ENCODE measurements at regions not wholly inside any gene's neighbourhood (a gene's known extent, or its start where the extent isn't known, plus 50 kb on each side); places are given as distances from the start of the nearest gene placed in this dataset.

DNA sequence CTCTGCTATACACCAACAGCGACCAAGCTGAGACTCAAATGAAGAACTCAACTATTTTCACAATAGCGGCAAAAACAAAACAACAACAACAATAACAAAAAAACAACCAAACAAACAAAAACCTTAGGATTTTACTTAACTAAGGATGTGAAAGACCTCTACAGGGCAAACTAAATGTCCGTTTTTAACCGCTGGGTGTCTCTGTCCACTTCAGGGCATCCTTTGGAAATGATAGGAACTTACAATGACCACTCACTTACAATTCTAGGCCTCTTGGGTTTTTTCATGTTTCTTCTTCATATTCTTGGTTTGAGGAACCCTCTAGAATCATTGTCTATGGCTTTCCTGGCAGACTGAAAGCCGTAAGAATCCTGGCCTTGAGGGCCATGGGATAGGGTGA, 134.0 kb upstream of the FAM78B start:
- Histone ChIP-seq H3K27me3 (ENCODE audit: insufficient read depth, low read depth) (peaks cover 15% of the 10 kb centered on the region), H3K4me2 (no peak overlapping the region), H3K36me3 (ENCODE audit: low read depth) (no peaks in the 10 kb centered on the region), H4K20me1 (ENCODE audit: insufficient read depth) (no peaks in the 10 kb centered on the region), H3F3A (ENCODE audit: insufficient read depth, low read depth) (no peaks in the 10 kb centered on the region), H3K9me2 (ENCODE audit: insufficient read depth) (no peaks in the 10 kb centered on the region), H3K79me2 (ENCODE audit: low read depth) (no peaks in the 10 kb centered on the region), H2AFZ (no peak overlapping the region), H3K9me3 (ENCODE audit: insufficient read depth, low read depth) (no peaks in the 10 kb centered on the region), H3K4me1 (replicated peaks; ENCODE audit: insufficient read depth) (no peaks in the 10 kb centered on the region), H3K27ac (no peak overlapping the region), H3K4me3 (no peak overlapping the region)
- no peak for TF ChIP-seq EZH2 (IDR thresholded peaks at IDR 0.05; ENCODE audit: low read depth)
- TF ChIP-seq, protein P1, sequence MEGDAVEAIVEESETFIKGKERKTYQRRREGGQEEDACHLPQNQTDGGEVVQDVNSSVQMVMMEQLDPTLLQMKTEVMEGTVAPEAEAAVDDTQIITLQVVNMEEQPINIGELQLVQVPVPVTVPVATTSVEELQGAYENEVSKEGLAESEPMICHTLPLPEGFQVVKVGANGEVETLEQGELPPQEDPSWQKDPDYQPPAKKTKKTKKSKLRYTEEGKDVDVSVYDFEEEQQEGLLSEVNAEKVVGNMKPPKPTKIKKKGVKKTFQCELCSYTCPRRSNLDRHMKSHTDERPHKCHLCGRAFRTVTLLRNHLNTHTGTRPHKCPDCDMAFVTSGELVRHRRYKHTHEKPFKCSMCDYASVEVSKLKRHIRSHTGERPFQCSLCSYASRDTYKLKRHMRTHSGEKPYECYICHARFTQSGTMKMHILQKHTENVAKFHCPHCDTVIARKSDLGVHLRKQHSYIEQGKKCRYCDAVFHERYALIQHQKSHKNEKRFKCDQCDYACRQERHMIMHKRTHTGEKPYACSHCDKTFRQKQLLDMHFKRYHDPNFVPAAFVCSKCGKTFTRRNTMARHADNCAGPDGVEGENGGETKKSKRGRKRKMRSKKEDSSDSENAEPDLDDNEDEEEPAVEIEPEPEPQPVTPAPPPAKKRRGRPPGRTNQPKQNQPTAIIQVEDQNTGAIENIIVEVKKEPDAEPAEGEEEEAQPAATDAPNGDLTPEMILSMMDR (conservative IDR thresholded peaks at IDR 0.05) = no peak
- ChIA-PET CTCF (no interaction called here), POLR2A (ENCODE audit: unreplicated experiment) (no interaction called here)
- DNase-seq = no peak
- no TSS peak for BruUV-seq (replicated peaks)
- intact Hi-C loops (cut with micrococcal nuclease; ENCODE audit: unreplicated experiment) = no loop called here

DNA sequence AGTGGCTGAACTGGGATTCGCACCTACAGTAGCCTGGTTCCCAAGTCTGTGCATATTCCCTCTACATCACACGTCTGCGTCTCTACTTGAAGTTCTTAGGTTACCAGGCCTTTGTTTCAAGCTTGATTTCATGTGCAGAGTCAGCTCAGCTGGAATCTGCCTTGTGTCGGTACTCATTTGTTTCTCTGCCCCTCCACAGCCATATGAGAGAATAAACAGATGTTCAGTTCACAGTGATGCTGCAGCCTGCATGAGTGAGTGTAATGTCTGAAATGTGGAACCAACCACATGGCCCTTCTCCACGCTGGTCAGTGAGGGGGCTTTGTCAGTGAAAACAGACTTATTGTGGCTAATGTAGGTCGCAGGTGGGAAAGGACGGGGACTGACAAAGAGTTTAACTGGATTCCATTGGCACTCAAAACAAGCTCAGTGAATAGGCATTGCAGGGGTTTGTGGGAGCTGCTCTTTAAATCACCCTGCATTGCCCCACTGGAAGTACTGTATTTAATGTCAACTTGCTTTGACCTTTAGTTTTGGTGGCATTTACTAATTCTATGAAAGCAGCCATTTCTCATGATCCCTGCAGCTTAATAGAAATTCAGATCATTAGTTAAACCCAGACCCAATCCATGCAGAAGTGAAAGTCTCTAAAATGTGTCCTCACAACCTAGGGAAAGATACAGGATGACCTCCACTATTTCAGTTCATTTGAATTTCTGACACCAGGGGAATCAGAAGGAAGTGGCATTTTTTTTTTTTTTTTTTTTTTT, 136.4 kb upstream of the FAM78B start:
- DNase-seq = no peak
- Histone ChIP-seq H3K36me3 (ENCODE audit: low read depth) (no peaks in the 10 kb centered on the region), H3K4me2 (no peak overlapping the region), H3F3A (ENCODE audit: insufficient read depth, low read depth) (no peaks in the 10 kb centered on the region), H3K27ac (no peak overlapping the region), H2AFZ (no peak overlapping the region), H3K9me3 (ENCODE audit: insufficient read depth, low read depth) (no peaks in the 10 kb centered on the region), H3K79me2 (ENCODE audit: low read depth) (no peaks in the 10 kb centered on the region), H3K9me2 (ENCODE audit: insufficient read depth) (no peaks in the 10 kb centered on the region), H3K27me3 (ENCODE audit: insufficient read depth, low read depth) (peaks cover 12% of the 10 kb centered on the region), H3K4me1 (replicated peaks; ENCODE audit: insufficient read depth) (no peaks in the 10 kb centered on the region), H3K4me3 (no peak overlapping the region), H4K20me1 (ENCODE audit: insufficient read depth) (no peaks in the 10 kb centered on the region)
- CTCF ChIA-PET = no interaction called here
- POLR2A ChIA-PET (ENCODE audit: unreplicated experiment) = no interaction called here
- intact Hi-C loops (cut with micrococcal nuclease; ENCODE audit: unreplicated experiment) = no loop called here
- TF ChIP-seq, protein P1 (conservative IDR thresholded peaks at IDR 0.05) = no peak
- TF ChIP-seq EZH2 (IDR thresholded peaks at IDR 0.05; ENCODE audit: low read depth) = no peak
- BruUV-seq (replicated peaks) = no TSS peak

DNA sequence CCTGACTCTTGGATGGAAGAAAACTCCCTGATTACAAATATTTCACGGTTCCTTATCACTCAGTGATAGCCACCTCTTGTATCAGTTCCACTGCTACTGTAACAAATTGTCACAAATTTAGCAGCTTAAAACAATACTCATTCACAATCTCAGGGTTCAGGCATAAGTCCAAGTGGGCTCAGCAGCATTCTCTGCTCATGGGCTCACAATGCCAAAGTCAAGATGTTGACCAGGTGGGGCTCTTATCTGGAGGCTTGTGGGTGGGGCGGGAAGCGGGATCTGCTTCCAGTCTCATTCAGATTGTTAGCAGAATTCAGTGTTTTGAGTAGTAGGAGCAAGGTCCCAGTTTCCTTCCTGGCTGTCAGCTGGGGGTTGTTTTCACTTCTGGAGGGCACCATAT, 137.3 kb upstream of the FAM78B start:
- no peaks in the 10 kb centered on the region for H3K9me2 ChIP-seq (ENCODE audit: insufficient read depth)
- H3K27ac ChIP-seq = no peak overlapping the region
- ChIA-PET CTCF (no interaction called here), POLR2A (ENCODE audit: unreplicated experiment) (no interaction called here)
- BruUV-seq (replicated peaks) = no TSS peak
- H3K9me3 ChIP-seq (ENCODE audit: insufficient read depth, low read depth) = no peaks in the 10 kb centered on the region
- no peak for DNase-seq
- H3K27me3 ChIP-seq (ENCODE audit: insufficient read depth, low read depth) = peaks cover 12% of the 10 kb centered on the region
- H3K79me2 ChIP-seq (ENCODE audit: low read depth) = no peaks in the 10 kb centered on the region
- H3K36me3 ChIP-seq (ENCODE audit: low read depth) = no peaks in the 10 kb centered on the region
- no peak overlapping the region for H2AFZ ChIP-seq
- no peak overlapping the region for H3K4me3 ChIP-seq
- intact Hi-C loops (cut with micrococcal nuclease; ENCODE audit: unreplicated experiment) = no loop called here
- no peaks in the 10 kb centered on the region for H3K4me1 ChIP-seq (replicated peaks; ENCODE audit: insufficient read depth)
- no peaks in the 10 kb centered on the region for H3F3A ChIP-seq (ENCODE audit: insufficient read depth, low read depth)
- TF ChIP-seq, protein P1 (conservative IDR thresholded peaks at IDR 0.05) = no peak
- no peak for TF ChIP-seq EZH2 (IDR thresholded peaks at IDR 0.05; ENCODE audit: low read depth)
- H4K20me1 ChIP-seq (ENCODE audit: insufficient read depth) = no peaks in the 10 kb centered on the region
- no peak overlapping the region for H3K4me2 ChIP-seq
